ENCODE measurements at regions not wholly inside any gene's neighbourhood (a gene's known extent, or its start where the extent isn't known, plus 50 kb on each side); places are given as distances from the start of the nearest gene placed in this dataset.

- TF ChIP-seq CTCF (IDR thresholded peaks at IDR 0.05; ENCODE audit: insufficient read depth, low read depth, low read length, missing control alignments) = no peak
- no peak overlapping the region for H3K4me3 ChIP-seq (ENCODE audit: low read depth, low read length)
- DNase-seq (ENCODE audit: low read depth) = no peak
Observed at GRCh38 chr12:90080616-90081015, 372.0 kb upstream of the ATP2B1 start.

GRCh38 chr12:90079529-90080210 is 371.0 kb upstream of the ATP2B1 start:
- no peak for DNase-seq (ENCODE audit: low read depth)
- H3K4me3 ChIP-seq (ENCODE audit: low read depth, low read length) = no peak overlapping the region
- TF ChIP-seq CTCF (IDR thresholded peaks at IDR 0.05; ENCODE audit: insufficient read depth, low read depth, low read length, missing control alignments) = no peak

GRCh38 chr12:90078344-90078743 is 369.7 kb upstream of the ATP2B1 start:
- H3K4me3 ChIP-seq (ENCODE audit: low read depth, low read length) = no peak overlapping the region
- TF ChIP-seq CTCF (IDR thresholded peaks at IDR 0.05; ENCODE audit: insufficient read depth, low read depth, low read length, missing control alignments) = no peak
- DNase-seq (ENCODE audit: low read depth) = no peak

GRCh38 chr12:90077756-90078155 is 369.1 kb upstream of the ATP2B1 start:
- DNase-seq (ENCODE audit: low read depth) = no peak
- no peak for TF ChIP-seq CTCF (IDR thresholded peaks at IDR 0.05; ENCODE audit: insufficient read depth, low read depth, low read length, missing control alignments)
- H3K4me3 ChIP-seq (ENCODE audit: low read depth, low read length) = no peak overlapping the region

GRCh38 chr12:90076851-90077319 is 368.2 kb upstream of the ATP2B1 start:
- no peak for TF ChIP-seq CTCF (IDR thresholded peaks at IDR 0.05; ENCODE audit: insufficient read depth, low read depth, low read length, missing control alignments)
- no peak for DNase-seq (ENCODE audit: low read depth)

GRCh38 chr12:90075685-90076084 is 367.0 kb upstream of the ATP2B1 start:
- no peak overlapping the region for H3K4me3 ChIP-seq (ENCODE audit: low read depth, low read length)
- no peak for TF ChIP-seq CTCF (IDR thresholded peaks at IDR 0.05; ENCODE audit: insufficient read depth, low read depth, low read length, missing control alignments)
- DNase-seq (ENCODE audit: low read depth) = no peak

More at GRCh38 chr12:90076851-90077319, 368.2 kb upstream of the ATP2B1 start:
- H3K4me3 ChIP-seq (ENCODE audit: low read depth, low read length) = no peak overlapping the region

- H3K4me3 ChIP-seq (ENCODE audit: low read depth, low read length) = no peak overlapping the region
- TF ChIP-seq CTCF (IDR thresholded peaks at IDR 0.05; ENCODE audit: insufficient read depth, low read depth, low read length, missing control alignments) = no peak
Observed at GRCh38 chr12:90074086-90074485, 365.4 kb upstream of the ATP2B1 start.

More at GRCh38 chr12:90074086-90074485, 365.4 kb upstream of the ATP2B1 start:
- no peak for DNase-seq (ENCODE audit: low read depth)
